ENCODE measurements at regions not wholly inside any gene's neighbourhood (a gene's known extent, or its start where the extent isn't known, plus 50 kb on each side); places are given as distances from the start of the nearest gene placed in this dataset.

DNA sequence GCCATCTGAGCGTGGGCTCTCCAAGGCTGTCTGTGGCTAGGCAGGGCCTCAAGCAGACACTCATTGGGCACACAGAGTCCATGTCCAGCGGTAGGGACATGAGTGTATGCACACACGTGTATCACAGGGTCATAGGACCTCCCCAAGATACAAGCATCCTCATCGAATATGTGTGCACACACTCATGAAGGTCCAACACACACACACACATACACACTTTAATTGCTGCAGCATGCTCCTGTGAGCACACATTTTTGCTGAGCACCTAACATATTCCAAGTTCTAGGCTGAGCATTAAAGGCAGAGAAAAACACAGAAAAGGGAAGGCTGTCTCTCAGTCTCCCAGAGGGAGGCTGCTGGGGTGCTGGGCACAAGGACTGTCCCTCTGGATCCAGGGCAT is 59.3 kb upstream of the TBX3 start:
- no peak for DNase-seq

DNA sequence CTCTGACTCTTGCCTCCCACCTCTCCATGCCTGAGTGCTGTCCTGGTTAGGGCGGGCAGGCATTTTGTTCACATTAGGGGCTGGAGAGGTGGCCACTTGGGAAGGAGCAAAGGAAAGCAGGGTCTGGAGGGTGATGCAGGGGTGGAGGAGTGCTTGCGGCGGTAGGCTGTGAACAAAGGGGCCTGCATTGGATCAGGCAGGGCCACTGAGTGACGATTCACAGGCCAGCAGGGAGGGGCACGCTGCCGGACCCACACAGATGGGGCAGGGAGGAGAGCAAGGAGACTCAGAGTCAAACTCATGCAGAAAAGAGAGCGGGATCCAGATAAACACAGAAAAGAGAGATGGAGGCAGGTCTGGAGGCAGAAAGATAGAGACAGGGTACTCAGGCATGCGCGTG is 58.4 kb upstream of the TBX3 start:
- no peak for DNase-seq

DNA sequence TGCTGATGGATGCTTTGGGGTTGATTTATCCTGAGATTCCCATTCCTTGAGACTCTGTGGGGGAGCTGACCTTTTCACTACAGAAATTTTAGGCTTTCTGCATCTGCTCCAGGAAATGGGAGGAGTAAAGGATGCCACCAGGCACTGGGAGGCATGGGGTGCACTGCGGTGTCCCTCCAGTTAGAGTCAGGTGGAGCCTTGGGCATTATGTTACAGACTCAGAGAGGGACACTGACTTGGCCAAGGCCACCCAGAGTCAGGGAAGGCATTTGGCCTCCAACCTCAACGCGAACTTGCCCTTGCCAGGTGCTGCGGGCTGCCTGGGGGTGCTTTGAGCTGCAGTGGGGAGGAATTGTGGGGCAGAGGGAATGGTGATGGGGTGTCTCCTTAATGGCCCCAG is 58.0 kb upstream of the TBX3 start:
- no peak for DNase-seq

DNA sequence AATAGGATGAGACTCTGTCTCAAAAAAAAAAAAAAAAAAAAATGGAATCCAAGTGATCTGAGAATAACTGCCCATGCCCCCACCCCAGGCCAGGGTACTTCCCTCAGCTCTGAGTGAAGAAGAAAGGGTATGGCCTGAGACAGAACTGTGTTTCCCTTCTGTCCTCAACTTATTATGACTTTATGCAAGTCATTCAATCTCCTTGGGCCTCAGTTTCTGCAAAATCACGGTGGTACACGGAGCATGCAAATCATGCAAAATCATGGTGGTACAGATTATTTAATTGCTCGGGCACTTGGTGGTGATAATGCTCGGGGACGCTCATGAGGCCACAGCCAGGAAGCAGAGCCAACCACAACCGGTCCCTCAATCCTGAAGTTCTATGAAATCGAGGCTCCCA is 56.5 kb upstream of the TBX3 start:
- no peak for DNase-seq

DNA sequence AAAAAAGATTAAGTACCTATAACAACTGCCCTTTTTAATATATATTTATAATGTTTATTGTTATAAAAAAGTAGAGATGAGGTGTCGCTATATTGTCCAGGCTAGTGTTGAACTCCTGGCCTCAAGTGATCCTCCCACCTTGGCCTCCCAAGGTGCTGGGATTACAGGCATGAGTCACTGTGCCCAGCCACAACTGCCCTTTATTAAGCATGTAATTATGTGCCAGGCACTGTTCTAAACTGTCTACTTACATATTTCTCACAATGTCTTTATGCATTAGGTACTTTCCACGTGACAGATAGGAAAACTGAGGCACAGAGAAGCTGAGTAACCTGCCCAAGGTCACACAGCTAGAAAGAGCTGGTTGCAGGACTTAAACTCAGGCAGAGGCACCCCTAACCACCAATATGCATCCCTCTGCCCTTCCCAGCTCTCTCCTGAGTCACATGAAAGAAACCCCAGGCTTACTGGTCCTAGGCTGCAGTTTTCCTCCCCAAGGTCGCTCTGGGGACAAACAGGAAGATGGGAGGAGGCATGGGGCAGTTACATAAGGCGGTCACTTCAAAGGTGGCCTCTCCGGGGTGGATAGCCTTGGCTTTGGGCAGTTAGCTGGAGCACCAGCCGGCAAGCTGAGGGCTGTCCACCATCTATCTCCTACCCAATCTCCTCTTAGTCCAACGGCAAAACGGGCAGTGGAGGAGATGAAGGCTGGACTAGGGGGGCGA is 54.6 kb upstream of the TBX3 start:
- no peak for DNase-seq

DNA sequence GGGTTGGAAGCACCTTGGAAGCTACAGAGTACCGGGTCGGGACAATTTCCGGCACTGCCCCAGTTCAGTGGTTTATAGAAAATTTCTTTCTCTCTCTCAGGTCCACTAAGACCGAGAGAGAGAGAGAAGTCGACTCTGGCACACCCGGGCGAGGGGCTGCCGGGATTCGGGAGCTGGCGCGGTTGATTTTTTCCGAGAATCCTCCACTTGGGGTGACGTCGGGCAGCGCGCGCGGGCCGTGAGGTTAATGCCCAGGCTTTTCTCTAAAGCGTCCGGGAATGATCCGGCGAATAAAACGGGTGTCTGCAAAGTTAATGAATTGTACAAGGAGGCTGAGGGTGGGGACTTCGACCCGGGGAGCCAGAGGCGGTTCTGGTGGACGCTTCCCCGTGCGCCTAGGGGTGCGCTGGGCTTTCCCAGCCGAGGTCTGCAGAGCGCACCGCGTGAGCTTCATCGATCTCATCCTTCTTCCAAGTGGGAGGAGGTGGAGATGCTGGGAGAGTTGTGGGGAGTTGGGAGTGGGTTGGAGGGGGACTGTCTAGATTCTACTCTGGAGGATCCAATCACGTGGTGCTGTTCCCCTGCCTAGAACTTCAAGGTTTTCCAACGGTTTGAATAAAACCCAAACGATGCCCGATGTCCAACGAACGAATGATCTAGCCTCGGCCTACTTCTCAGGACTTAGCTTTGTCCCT is 51.9 kb upstream of the TBX3 start:
- DNase-seq = no peak

DNA sequence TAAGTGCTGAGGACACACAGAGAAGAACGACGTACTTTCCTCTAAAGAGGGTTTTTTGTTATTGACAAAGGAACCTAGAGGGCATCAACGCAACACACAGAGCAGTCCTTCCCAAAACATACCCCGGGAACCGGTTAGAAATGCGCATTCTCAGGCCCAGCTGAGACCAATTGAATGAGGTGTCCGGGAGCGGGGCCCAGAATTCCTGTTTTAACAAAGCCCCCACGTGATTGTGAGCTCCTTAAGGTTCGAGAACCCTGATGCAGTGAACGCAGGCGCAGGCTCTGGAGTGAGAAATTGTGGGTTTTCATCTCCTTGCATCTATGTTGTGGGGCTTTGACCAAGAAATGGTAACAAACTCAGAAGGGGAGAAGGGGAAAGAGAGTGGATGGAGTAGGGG is 51.0 kb upstream of the TBX3 start:
- no peak for DNase-seq

DNA sequence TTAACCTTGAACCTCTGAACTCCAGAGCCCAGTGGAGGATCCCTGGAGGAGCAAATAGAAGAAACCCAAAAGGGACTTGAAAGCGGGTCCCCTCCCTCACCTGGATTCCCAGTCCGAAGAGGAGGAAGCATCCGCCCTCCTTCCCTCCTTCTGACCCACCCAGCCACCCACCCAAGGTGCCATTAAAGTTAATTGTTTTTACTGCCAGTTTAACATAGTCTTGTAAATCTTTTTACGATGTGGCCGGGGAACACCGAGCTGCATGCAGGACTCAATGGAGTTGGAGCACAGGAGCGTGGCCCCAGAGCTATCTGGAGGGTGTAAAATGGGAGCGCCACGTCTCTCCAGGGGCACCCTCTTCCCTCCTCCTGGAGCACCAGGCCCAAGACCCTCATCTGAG is 49.9 kb upstream of the TBX3 start:
- DNase-seq = no peak

Data from activated CD4-positive, alpha-beta T cell treated with anti-CD3 and anti-CD28 coated beads, Interleukin-2, amount 50 U/mL, for 16 hours (primary cell).